ENCODE measurements at regions not wholly inside any gene's neighbourhood (a gene's known extent, or its start where the extent isn't known, plus 50 kb on each side); places are given as distances from the start of the nearest gene placed in this dataset.
"Not testable (repeated sequence)": the region's sequence is repeated elsewhere in the genome, so short reads cannot be mapped to it uniquely, and the experiment has no call there.

- H3K27ac ChIP-seq (ENCODE audit: low read depth, low read length), result no peak overlapping the region
- no peaks in the 10 kb centered on the region for H3K36me3 ChIP-seq (ENCODE audit: insufficient read depth, low read length)
- H3K9me3 ChIP-seq (ENCODE audit: insufficient read depth, low read depth, low read length), result peaks cover 12% of the 10 kb centered on the region
- peaks cover 9% of the 10 kb centered on the region; the same call in 1 of the 2 replicates for H3K4me1 ChIP-seq (ENCODE audit: insufficient read depth, low read length)
- no peak overlapping the region for H3K9ac ChIP-seq (ENCODE audit: low read depth, low read length)
- H3K4me3 ChIP-seq (ENCODE audit: low read length), result no peak overlapping the region
- H3K27me3 ChIP-seq (ENCODE audit: insufficient read depth, low read length), result no peaks in the 10 kb centered on the region
Observed at GRCh38 chr11:112537846-112538330, 277.2 kb upstream of the PLET1 start.

GRCh38 chr11:112538534-112539280, 278.0 kb upstream of the PLET1 start:
- no peak overlapping the region for H3K9ac ChIP-seq (ENCODE audit: low read depth, low read length)
- H3K27me3 ChIP-seq (ENCODE audit: insufficient read depth, low read length), result no peaks in the 10 kb centered on the region
- 91% methylated on average over 7 of the region's 7 CpGs for WGBS
- H3K4me3 ChIP-seq (ENCODE audit: low read length), result no peak overlapping the region
- peaks cover 9% of the 10 kb centered on the region; the same call in 1 of the 2 replicates for H3K4me1 ChIP-seq (ENCODE audit: insufficient read depth, low read length)
- H3K27ac ChIP-seq (ENCODE audit: low read depth, low read length), result no peak overlapping the region
- peaks cover 12% of the 10 kb centered on the region for H3K9me3 ChIP-seq (ENCODE audit: insufficient read depth, low read depth, low read length)
- H3K36me3 ChIP-seq (ENCODE audit: insufficient read depth, low read length), result no peaks in the 10 kb centered on the region

GRCh38 chr11:112539281-112539555, 278.6 kb upstream of the PLET1 start:
- 100% methylated on average over 1 of the region's 1 CpG for WGBS
- not testable (repeated sequence) for H3K9ac ChIP-seq (ENCODE audit: low read depth, low read length); H3K36me3 ChIP-seq (ENCODE audit: insufficient read depth, low read length); H3K4me3 ChIP-seq (ENCODE audit: low read length); H3K27me3 ChIP-seq (ENCODE audit: insufficient read depth, low read length); H3K4me1 ChIP-seq (ENCODE audit: insufficient read depth, low read length); H3K27ac ChIP-seq (ENCODE audit: low read depth, low read length)
- peaks cover 12% of the 10 kb centered on the region for H3K9me3 ChIP-seq (ENCODE audit: insufficient read depth, low read depth, low read length)

- Histone ChIP-seq H3K9ac (ENCODE audit: low read depth, low read length) (no peak overlapping the region), H3K4me1 (ENCODE audit: insufficient read depth, low read length) (peaks cover 9% of the 10 kb centered on the region; the same call in 1 of the 2 replicates), H3K27ac (ENCODE audit: low read depth, low read length) (no peak overlapping the region), H3K27me3 (ENCODE audit: insufficient read depth, low read length) (no peaks in the 10 kb centered on the region), H3K9me3 (ENCODE audit: insufficient read depth, low read depth, low read length) (peaks cover 12% of the 10 kb centered on the region), H3K4me3 (ENCODE audit: low read length) (no peak overlapping the region), H3K36me3 (ENCODE audit: insufficient read depth, low read length) (no peaks in the 10 kb centered on the region)
- WGBS, result 92% methylated on average over 5 of the region's 6 CpGs
Observed at GRCh38 chr11:112539741-112540140, 279.1 kb upstream of the PLET1 start.

- 89% methylated on average over 1 of the region's 2 CpGs for WGBS
- Histone ChIP-seq H3K9ac (ENCODE audit: low read depth, low read length) (no peak overlapping the region), H3K4me1 (ENCODE audit: insufficient read depth, low read length) (peaks cover 9% of the 10 kb centered on the region; the same call in 1 of the 2 replicates), H3K27me3 (ENCODE audit: insufficient read depth, low read length) (no peaks in the 10 kb centered on the region), H3K27ac (ENCODE audit: low read depth, low read length) (no peak overlapping the region), H3K36me3 (ENCODE audit: insufficient read depth, low read length) (no peaks in the 10 kb centered on the region), H3K9me3 (ENCODE audit: insufficient read depth, low read depth, low read length) (peaks cover 12% of the 10 kb centered on the region), H3K4me3 (ENCODE audit: low read length) (no peak overlapping the region)
Observed at GRCh38 chr11:112540261-112540660, 279.6 kb upstream of the PLET1 start.

GRCh38 chr11:112541140-112542046, 280.7 kb upstream of the PLET1 start:
- Histone ChIP-seq H3K4me1 (ENCODE audit: insufficient read depth, low read length) (peaks cover 9% of the 10 kb centered on the region; the same call in 1 of the 2 replicates), H3K27ac (ENCODE audit: low read depth, low read length) (no peak overlapping the region), H3K4me3 (ENCODE audit: low read length) (no peak overlapping the region), H3K27me3 (ENCODE audit: insufficient read depth, low read length) (no peaks in the 10 kb centered on the region), H3K9me3 (ENCODE audit: insufficient read depth, low read depth, low read length) (peaks cover 12% of the 10 kb centered on the region), H3K36me3 (ENCODE audit: insufficient read depth, low read length) (no peaks in the 10 kb centered on the region), H3K9ac (ENCODE audit: low read depth, low read length) (no peak overlapping the region)
- WGBS, result 85% methylated on average over 3 of the region's 3 CpGs

- no peak overlapping the region for H3K9ac ChIP-seq (ENCODE audit: low read depth, low read length)
- no peak overlapping the region for H3K27ac ChIP-seq (ENCODE audit: low read depth, low read length)
- H3K9me3 ChIP-seq (ENCODE audit: insufficient read depth, low read depth, low read length), result peaks cover 12% of the 10 kb centered on the region
- no peak overlapping the region for H3K4me3 ChIP-seq (ENCODE audit: low read length)
- H3K4me1 ChIP-seq (ENCODE audit: insufficient read depth, low read length), result peaks cover 9% of the 10 kb centered on the region; the same call in 1 of the 2 replicates
- H3K27me3 ChIP-seq (ENCODE audit: insufficient read depth, low read length), result no peaks in the 10 kb centered on the region
- WGBS, result no CpG with 5 or more reads among the region's 1 CpG
- H3K36me3 ChIP-seq (ENCODE audit: insufficient read depth, low read length), result no peaks in the 10 kb centered on the region
Observed at GRCh38 chr11:112542479-112542878, 281.8 kb upstream of the PLET1 start.

GRCh38 chr11:112543390-112543789, 282.7 kb upstream of the PLET1 start:
- Histone ChIP-seq H3K4me1 (ENCODE audit: insufficient read depth, low read length) (peaks cover 9% of the 10 kb centered on the region), H3K4me3 (ENCODE audit: low read length) (no peak overlapping the region), H3K9ac (ENCODE audit: low read depth, low read length) (no peak overlapping the region), H3K36me3 (ENCODE audit: insufficient read depth, low read length) (no peaks in the 10 kb centered on the region), H3K27me3 (ENCODE audit: insufficient read depth, low read length) (no peaks in the 10 kb centered on the region), H3K27ac (ENCODE audit: low read depth, low read length) (no peak overlapping the region), H3K9me3 (ENCODE audit: insufficient read depth, low read depth, low read length) (peaks cover 12% of the 10 kb centered on the region)
- WGBS, result 90% methylated on average over 3 of the region's 3 CpGs

- Histone ChIP-seq H3K27me3 (ENCODE audit: insufficient read depth, low read length) (no peaks in the 10 kb centered on the region), H3K4me1 (ENCODE audit: insufficient read depth, low read length) (no peaks in the 10 kb centered on the region; the same call in 1 of the 2 replicates)
Observed at GRCh38 chr11:112548641-112549040, 288.0 kb upstream of the PLET1 start.

GRCh38 chr11:112553205-112553731, 292.6 kb upstream of the PLET1 start:
- H3K9me3 ChIP-seq (ENCODE audit: insufficient read depth, low read depth, low read length), result no peaks in the 10 kb centered on the region
- no peak overlapping the region for H3K4me3 ChIP-seq (ENCODE audit: low read length)
- no peak overlapping the region for H3K27ac ChIP-seq (ENCODE audit: low read depth, low read length)
- no peaks in the 10 kb centered on the region for H3K36me3 ChIP-seq (ENCODE audit: insufficient read depth, low read length)
- H3K9ac ChIP-seq (ENCODE audit: low read depth, low read length), result no peak overlapping the region
- WGBS, result 91% methylated on average over 4 of the region's 4 CpGs
- H3K4me1 ChIP-seq (ENCODE audit: insufficient read depth, low read length), result no peaks in the 10 kb centered on the region; the same call in 1 of the 2 replicates
- H3K27me3 ChIP-seq (ENCODE audit: insufficient read depth, low read length), result no peaks in the 10 kb centered on the region

More at GRCh38 chr11:112548641-112549040, 288.0 kb upstream of the PLET1 start:
- Histone ChIP-seq H3K9me3 (ENCODE audit: insufficient read depth, low read depth, low read length) (no peaks in the 10 kb centered on the region), H3K4me3 (ENCODE audit: low read length) (no peak overlapping the region), H3K27ac (ENCODE audit: low read depth, low read length) (no peak overlapping the region), H3K9ac (ENCODE audit: low read depth, low read length) (no peak overlapping the region), H3K36me3 (ENCODE audit: insufficient read depth, low read length) (no peaks in the 10 kb centered on the region)

- 95% methylated on average over 4 of the region's 4 CpGs for WGBS
- H3K36me3 ChIP-seq (ENCODE audit: insufficient read depth, low read length), result no peaks in the 10 kb centered on the region
- H3K9me3 ChIP-seq (ENCODE audit: insufficient read depth, low read depth, low read length), result no peaks in the 10 kb centered on the region
Observed at GRCh38 chr11:112554586-112554985, 293.9 kb upstream of the PLET1 start.

More at GRCh38 chr11:112554586-112554985, 293.9 kb upstream of the PLET1 start:
- Histone ChIP-seq H3K27me3 (ENCODE audit: insufficient read depth, low read length) (no peaks in the 10 kb centered on the region), H3K4me1 (ENCODE audit: insufficient read depth, low read length) (no peaks in the 10 kb centered on the region), H3K27ac (ENCODE audit: low read depth, low read length) (no peak overlapping the region), H3K9ac (ENCODE audit: low read depth, low read length) (no peak overlapping the region), H3K4me3 (ENCODE audit: low read length) (no peak overlapping the region)

Data from HUES64 (cell line).